Naive thymus-derived CD8-positive, alpha-beta T cell (primary cell): ENCODE measurements at regions not wholly inside any gene's neighbourhood (a gene's known extent, or its start where the extent isn't known, plus 50 kb on each side); places are given as distances from the start of the nearest gene placed in this dataset.
"Not testable (repeated sequence)": the region's sequence is repeated elsewhere in the genome, so short reads cannot be mapped to it uniquely, and the experiment has no call there.

Experiments
- ATAC-seq, 2 donors: fragments of 150-1000 bp; cut with Tn5 transposase in 1 of 2; sonication (Bioruptor Pico), chemical (Tn5 transposase) in 1 of 2; 1 replicate in 1 of 2; 2 replicates in 1 of 2; pipeline ENCODE4 v1.10.0; 2021; ENCODE audit warnings: mild to moderate bottlenecking in 2 of 2, moderate library complexity in 2 of 2
- POLR2A ChIA-PET: fragments of 350-600 bp; sonication (Branson Sonifier 250); formaldehyde crosslinking; loops from one replicate; lab custom pipeline; 2021; ENCODE audit warnings: antibody characterized with exemption; lab: Charles Lee
- DNase-seq, 10 donors: peaks; one replicate each; pipeline versions ENCODE4 v3.0.0 to v3.0.0-alpha.2; 2020 to 2022
- H3K27ac Mint-ChIP-seq, 10 donors: one replicate each; pipeline ENCODE4 v1.8.0; 2020 to 2022; ENCODE audit warnings: mild to moderate bottlenecking in 10 of 10, mixed read lengths in 10 of 10, moderate library complexity in 4 of 10, inconsistent platforms in 1 of 10
- H3K27me3 Mint-ChIP-seq, 5 donors: one replicate each; pipeline ENCODE4 v1.8.0; 2021 to 2022; ENCODE audit warnings: mixed read lengths in 5 of 5
- H3K36me3 Mint-ChIP-seq, 3 donors: one replicate each; pipeline ENCODE4 v1.8.0; 2020 to 2022; ENCODE audit warnings: mixed read lengths in 3 of 3, mild to moderate bottlenecking in 2 of 3, inconsistent platforms in 1 of 3
- H3K4me1 Mint-ChIP-seq, 4 donors: one replicate each; pipeline ENCODE4 v1.8.0; 2021 to 2022; ENCODE audit warnings: mixed read lengths in 4 of 4
- H3K4me3 Mint-ChIP-seq, 10 donors: one replicate each; pipeline ENCODE4 v1.8.0; 2020 to 2022; ENCODE audit warnings: mild to moderate bottlenecking in 10 of 10, mixed read lengths in 10 of 10, moderate library complexity in 6 of 10, inconsistent platforms in 1 of 10
- H3K9me3 Mint-ChIP-seq, 9 donors: one replicate each; pipeline ENCODE4 v1.8.0; 2020 to 2022; ENCODE audit warnings: mixed read lengths in 9 of 9, mild to moderate bottlenecking in 3 of 9, inconsistent platforms in 1 of 9, moderate library complexity in 1 of 9

GRCh38 chr2:183477296-183477695 is 353.1 kb downstream of the NUP35 start:
- no peaks in the 10 kb centered on the region for H3K27me3 Mint-ChIP-seq
- DNase-seq (no peak), ATAC-seq (no peak)
- peaks cover 0 to 38% (median 15%) of the 10 kb centered on the region in 9 donors for H3K9me3 Mint-ChIP-seq
- peaks cover 0 to 7% (median 0%) of the 10 kb centered on the region in 3 donors for H3K36me3 Mint-ChIP-seq
- POLR2A ChIA-PET = no interaction called here
- no peak overlapping the region for H3K4me3 Mint-ChIP-seq
- H3K4me1 Mint-ChIP-seq = no peaks in the 10 kb centered on the region
- no peak overlapping the region for H3K27ac Mint-ChIP-seq

- H3K4me1 Mint-ChIP-seq, H3K27me3 Mint-ChIP-seq, ATAC-seq, H3K27ac Mint-ChIP-seq, H3K4me3 Mint-ChIP-seq, H3K36me3 Mint-ChIP-seq, DNase-seq, POLR2A ChIA-PET: not testable (repeated sequence)
- peaks cover 9 to 46% (median 22%) of the 10 kb centered on the region in 9 donors for H3K9me3 Mint-ChIP-seq
Observed at GRCh38 chr2:183478941-183479595, 354.8 kb downstream of the NUP35 start.

GRCh38 chr2:183487326-183487725 is 363.1 kb downstream of the NUP35 start:
- H3K9me3 Mint-ChIP-seq = peaks cover 0 to 28% (median 12%) of the 10 kb centered on the region in 9 donors
- no peak for ATAC-seq
- H3K4me1 Mint-ChIP-seq = no peaks in the 10 kb centered on the region
- DNase-seq = no peak
- H3K27ac Mint-ChIP-seq = no peak overlapping the region
- H3K4me3 Mint-ChIP-seq = no peak overlapping the region
- H3K36me3 Mint-ChIP-seq = no peaks in the 10 kb centered on the region
- POLR2A ChIA-PET = no interaction called here
- H3K27me3 Mint-ChIP-seq = no peaks in the 10 kb centered on the region

GRCh38 chr2:183488421-183488820 is 364.2 kb downstream of the NUP35 start:
- no peak overlapping the region for H3K4me3 Mint-ChIP-seq
- H3K27ac Mint-ChIP-seq = no peak overlapping the region
- ATAC-seq (no peak), DNase-seq (no peak)
- POLR2A ChIA-PET = no interaction called here
- no peaks in the 10 kb centered on the region for H3K4me1 Mint-ChIP-seq
- peaks cover 0 to 17% (median 3%) of the 10 kb centered on the region in 9 donors for H3K9me3 Mint-ChIP-seq
- H3K36me3 Mint-ChIP-seq = no peaks in the 10 kb centered on the region
- no peaks in the 10 kb centered on the region for H3K27me3 Mint-ChIP-seq

GRCh38 chr2:183490489-183490888 is 366.2 kb downstream of the NUP35 start:
- no peak overlapping the region for H3K27ac Mint-ChIP-seq
- no peaks in the 10 kb centered on the region for H3K4me1 Mint-ChIP-seq
- POLR2A ChIA-PET = no interaction called here
- H3K4me3 Mint-ChIP-seq = no peak overlapping the region
- no peaks in the 10 kb centered on the region for H3K27me3 Mint-ChIP-seq
- no peak for DNase-seq
- no peak for ATAC-seq
- no peaks in the 10 kb centered on the region for H3K36me3 Mint-ChIP-seq
- peaks cover 0 to 10% (median 0%) of the 10 kb centered on the region in 9 donors for H3K9me3 Mint-ChIP-seq

GRCh38 chr2:183490914-183491313 is 366.7 kb downstream of the NUP35 start:
- POLR2A ChIA-PET = no interaction called here
- Mint-ChIP-seq H3K4me1 (no peaks in the 10 kb centered on the region), H3K4me3 (no peak overlapping the region), H3K36me3 (no peaks in the 10 kb centered on the region), H3K27ac (no peak overlapping the region), H3K27me3 (no peaks in the 10 kb centered on the region), H3K9me3 (peaks cover 0 to 10% (median 0%) of the 10 kb centered on the region in 9 donors)
- no peak for DNase-seq
- no peak for ATAC-seq

- POLR2A ChIA-PET = no interaction called here
- ATAC-seq = no peak
- Mint-ChIP-seq H3K4me1 (no peaks in the 10 kb centered on the region), H3K9me3 (peaks cover 0 to 13% (median 0%) of the 10 kb centered on the region in 9 donors), H3K36me3 (no peaks in the 10 kb centered on the region), H3K4me3 (no peak overlapping the region), H3K27ac (no peak overlapping the region), H3K27me3 (no peaks in the 10 kb centered on the region)
- DNase-seq = no peak
Observed at GRCh38 chr2:183493040-183493439, 368.8 kb downstream of the NUP35 start.

GRCh38 chr2:183495079-183495478 is 370.8 kb downstream of the NUP35 start:
- DNase-seq (no peak), ATAC-seq (no peak)
- Mint-ChIP-seq H3K4me1 (no peaks in the 10 kb centered on the region), H3K9me3 (peaks cover 0 to 12% (median 0%) of the 10 kb centered on the region in 9 donors), H3K27ac (no peak overlapping the region), H3K27me3 (no peaks in the 10 kb centered on the region), H3K36me3 (no peaks in the 10 kb centered on the region), H3K4me3 (no peak overlapping the region)
- POLR2A ChIA-PET = no interaction called here

- DNase-seq (no peak), ATAC-seq (no peak)
- H3K9me3 Mint-ChIP-seq = peaks cover 0 to 13% (median 2%) of the 10 kb centered on the region in 9 donors
- H3K27ac Mint-ChIP-seq = no peak overlapping the region
- no peaks in the 10 kb centered on the region for H3K27me3 Mint-ChIP-seq
- no peak overlapping the region for H3K4me3 Mint-ChIP-seq
- no peaks in the 10 kb centered on the region for H3K4me1 Mint-ChIP-seq
- POLR2A ChIA-PET = no interaction called here
- no peaks in the 10 kb centered on the region for H3K36me3 Mint-ChIP-seq
Observed at GRCh38 chr2:183495589-183496267, 371.5 kb downstream of the NUP35 start.

- Mint-ChIP-seq H3K27ac (no peak overlapping the region), H3K36me3 (no peaks in the 10 kb centered on the region), H3K4me1 (no peaks in the 10 kb centered on the region), H3K4me3 (no peak overlapping the region), H3K27me3 (no peaks in the 10 kb centered on the region), H3K9me3 (peaks cover 0 to 26% (median 11%) of the 10 kb centered on the region in 9 donors)
- no peak for ATAC-seq
- POLR2A ChIA-PET = no interaction called here
- DNase-seq = no peak
Observed at GRCh38 chr2:183497861-183498260, 373.6 kb downstream of the NUP35 start.

- H3K4me3 Mint-ChIP-seq = no peak overlapping the region
- no peak overlapping the region for H3K27ac Mint-ChIP-seq
- ATAC-seq (no peak), DNase-seq (no peak)
- H3K27me3 Mint-ChIP-seq = no peaks in the 10 kb centered on the region
- peaks cover 0 to 46% (median 9%) of the 10 kb centered on the region in 3 donors for H3K36me3 Mint-ChIP-seq
- H3K4me1 Mint-ChIP-seq = no peaks in the 10 kb centered on the region
- peaks cover 9 to 83% (median 51%) of the 10 kb centered on the region in 9 donors for H3K9me3 Mint-ChIP-seq
- POLR2A ChIA-PET = no interaction called here
Observed at GRCh38 chr2:183505911-183506310, 381.7 kb downstream of the NUP35 start.

- Mint-ChIP-seq H3K4me1 (no peaks in the 10 kb centered on the region), H3K4me3 (no peak overlapping the region), H3K36me3 (peaks cover 0 to 36% (median 8%) of the 10 kb centered on the region in 3 donors), H3K9me3 (peaks cover 15 to 76% (median 29%) of the 10 kb centered on the region in 9 donors), H3K27ac (no peak overlapping the region), H3K27me3 (no peaks in the 10 kb centered on the region)
- no peak for DNase-seq
- ATAC-seq = no peak
- POLR2A ChIA-PET = no interaction called here
Observed at GRCh38 chr2:183511154-183511553, 386.9 kb downstream of the NUP35 start.

- ATAC-seq = no peak
- DNase-seq = no peak
- POLR2A ChIA-PET = no interaction called here
Observed at GRCh38 chr2:183519371-183520056, 395.3 kb downstream of the NUP35 start.

More at GRCh38 chr2:183519371-183520056, 395.3 kb downstream of the NUP35 start:
- no peaks in the 10 kb centered on the region for H3K4me1 Mint-ChIP-seq
- no peak overlapping the region for H3K4me3 Mint-ChIP-seq
- H3K36me3 Mint-ChIP-seq = no peaks in the 10 kb centered on the region
- H3K9me3 Mint-ChIP-seq = peaks cover 0 to 14% (median 7%) of the 10 kb centered on the region in 9 donors
- H3K27ac Mint-ChIP-seq = no peak overlapping the region
- H3K27me3 Mint-ChIP-seq = peaks cover 0 to 3% (median 0%) of the 10 kb centered on the region in 5 donors
